ENCODE measurements at regions not wholly inside any gene's neighbourhood (a gene's known extent, or its start where the extent isn't known, plus 50 kb on each side); places are given as distances from the start of the nearest gene placed in this dataset.

DNA sequence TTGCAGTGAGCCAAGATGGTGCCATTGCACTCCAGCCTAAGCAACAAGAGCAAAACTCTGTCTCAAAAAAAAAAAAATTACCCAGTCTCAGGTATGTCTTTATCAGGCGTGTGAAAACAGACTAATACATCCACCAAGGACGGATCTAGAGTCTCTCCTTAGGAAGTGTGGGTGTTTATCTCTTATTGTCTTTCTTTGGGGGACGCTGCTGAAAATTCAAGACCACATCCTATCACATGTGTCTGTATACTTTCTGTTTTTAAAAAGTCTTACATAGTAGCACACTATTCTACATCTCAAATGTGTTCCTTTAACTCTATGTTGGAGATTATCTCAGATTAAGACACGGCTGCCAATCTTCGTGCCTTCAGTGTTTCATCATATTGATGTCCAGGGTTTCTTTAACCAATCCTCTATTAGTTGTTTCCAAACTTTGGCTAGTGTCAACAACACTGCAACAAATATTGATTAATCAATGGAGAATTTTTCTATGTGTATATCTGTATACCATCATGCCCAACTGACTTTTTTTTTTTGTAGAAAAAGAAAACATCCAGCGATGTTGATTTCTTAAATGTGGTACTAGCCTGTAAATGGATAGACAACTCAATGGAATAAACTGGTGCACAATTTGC lies 92.3 kb upstream of the KDM7A start:
- H2AFZ ChIP-seq (ENCODE audit: control insufficient read depth, low read depth, low read length) = no peak overlapping the region
- DNase-seq (ENCODE audit: low read depth, low spot score) (no peak), ATAC-seq (no peak), FAIRE-seq (no peak)
- WGBS (ENCODE audit: insufficient coverage, insufficient replicate concordance, low lambda C conversion rate, missing lambda C conversion rate) = 51% methylated on average over 6 of the region's 6 CpGs
- no peak overlapping the region for H3K9ac ChIP-seq (ENCODE audit: control insufficient read depth, insufficient read depth, low read length)
- H3K9me3 ChIP-seq (replicated peaks; ENCODE audit: control insufficient read depth, insufficient read depth, low read length) = no peaks in the 10 kb centered on the region
- no peak overlapping the region for H3K4me3 ChIP-seq
- in situ Hi-C loops (cut with MboI) = no loop called here
- ChIA-PET RAD21 (ENCODE audit: unreplicated experiment) (no interaction called here), SMC1A (ENCODE audit: uncharacterized antibody, unreplicated experiment) (no interaction called here), CTCF (no interaction called here), POLR2A (no interaction called here)
- H3K27ac ChIP-seq (ENCODE audit: control insufficient read depth, insufficient read depth) = no peak overlapping the region
- no peaks in the 10 kb centered on the region for H3K36me3 ChIP-seq (ENCODE audit: control insufficient read depth in 2 of 2, insufficient read depth in 2 of 2, low read length in 1 of 2)
- TF ChIP-seq RB1 (IDR thresholded peaks at IDR 0.05; ENCODE audit: borderline replicate concordance) (no peak), CBX5 (IDR thresholded peaks at IDR 0.05; ENCODE audit: low read depth) (no peak), CEBPB (IDR thresholded peaks at IDR 0.05; ENCODE audit: borderline replicate concordance in 1 of 2, low read depth in 2 of 2, low read length in 2 of 2) (no peak)
- TF ChIP-seq, protein P1, sequence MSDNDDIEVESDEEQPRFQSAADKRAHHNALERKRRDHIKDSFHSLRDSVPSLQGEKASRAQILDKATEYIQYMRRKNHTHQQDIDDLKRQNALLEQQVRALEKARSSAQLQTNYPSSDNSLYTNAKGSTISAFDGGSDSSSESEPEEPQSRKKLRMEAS (IDR thresholded peaks at IDR 0.05; ENCODE audit: low read depth, low read length) = no peak
- BruUV-seq (replicated peaks) = no TSS peak
- H3K4me1 ChIP-seq (ENCODE audit: control insufficient read depth, insufficient read depth, low read length) = no peaks in the 10 kb centered on the region
- H4K20me1 ChIP-seq (ENCODE audit: control insufficient read depth, insufficient read depth) = no peaks in the 10 kb centered on the region
- intact Hi-C loops (cut with micrococcal nuclease; ENCODE audit: unreplicated experiment) = no loop called here
- H3K4me2 ChIP-seq (ENCODE audit: control insufficient read depth, insufficient read depth) = no peak overlapping the region
- H3K79me2 ChIP-seq (ENCODE audit: control insufficient read depth, insufficient read depth, low read length) = no peaks in the 10 kb centered on the region
- H3K27me3 ChIP-seq (replicated peaks in 1 of 2; ENCODE audit: control insufficient read depth in 2 of 2, insufficient read depth in 2 of 2, low read length in 1 of 2) = no peaks in the 10 kb centered on the region

DNA sequence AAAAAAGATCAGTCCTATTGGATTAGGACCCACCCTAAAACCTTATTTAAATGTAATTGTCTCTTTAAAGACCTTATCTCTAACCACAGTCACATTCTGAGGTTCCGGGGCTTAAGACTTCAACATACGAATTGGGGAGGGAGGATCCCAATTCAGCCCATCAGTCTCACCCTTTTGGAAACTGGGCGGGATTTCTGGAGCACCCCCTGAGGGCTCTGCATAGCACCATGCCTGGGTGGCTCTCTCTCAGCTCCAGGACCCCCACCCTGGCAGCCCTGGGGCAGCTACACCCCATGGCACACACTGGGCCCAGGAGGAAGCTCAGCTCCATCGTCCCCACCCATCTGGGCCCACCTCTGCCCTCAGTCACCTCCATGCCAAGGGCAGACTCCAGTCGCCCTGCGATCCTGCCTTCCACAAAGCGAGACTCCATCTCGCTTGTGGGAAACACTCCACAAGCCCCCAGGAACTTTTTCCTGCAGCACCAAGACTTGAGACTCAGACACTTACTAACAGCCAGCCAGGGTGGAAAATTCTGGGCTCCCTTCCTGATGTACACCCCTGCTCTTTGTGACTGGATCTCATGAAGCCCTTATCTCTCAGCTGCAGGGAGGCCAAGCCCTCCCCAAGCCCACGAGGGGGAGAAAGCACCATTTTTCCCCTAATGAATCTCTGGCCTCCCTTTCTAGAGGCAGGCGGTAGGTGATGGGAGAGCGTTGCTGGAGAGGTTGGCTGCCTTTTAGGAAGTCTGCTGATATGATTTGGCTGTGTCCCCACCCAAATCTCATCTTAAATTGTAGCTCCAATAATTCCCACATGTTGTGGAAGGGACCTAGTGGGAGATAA lies 90.8 kb upstream of the KDM7A start:
- POLR2A ChIA-PET = no interaction called here
- H3K9me3 ChIP-seq (replicated peaks; ENCODE audit: control insufficient read depth, insufficient read depth, low read length) = no peaks in the 10 kb centered on the region
- no peak for ATAC-seq

More for the DNA sequence above, 90.8 kb upstream of the KDM7A start:
- RAD21 ChIA-PET (ENCODE audit: unreplicated experiment) = no interaction called here
- in situ Hi-C loops (cut with MboI) (no loop called here), intact Hi-C loops (cut with micrococcal nuclease; ENCODE audit: unreplicated experiment) (no loop called here)
- CTCF ChIA-PET = no interaction called here
- BruUV-seq (replicated peaks) = no TSS peak
- H3K36me3 ChIP-seq (ENCODE audit: control insufficient read depth in 2 of 2, insufficient read depth in 2 of 2, low read length in 1 of 2) = no peaks in the 10 kb centered on the region
- no peak overlapping the region for H2AFZ ChIP-seq (ENCODE audit: control insufficient read depth, low read depth, low read length)
- SMC1A ChIA-PET (ENCODE audit: uncharacterized antibody, unreplicated experiment) = interaction anchor here (0.6 kb wide), 1 partner anchor 105 kb away, joined by 4 read pairs; no protein-coding TSS in a partner anchor
- H3K9ac ChIP-seq (ENCODE audit: control insufficient read depth, insufficient read depth, low read length) = no peak overlapping the region
- no peaks in the 10 kb centered on the region for H4K20me1 ChIP-seq (ENCODE audit: control insufficient read depth, insufficient read depth)
- TF ChIP-seq CBFB (IDR thresholded peaks at IDR 0.05; ENCODE audit: low read depth) = no peak
- TF ChIP-seq KAT2A (conservative IDR thresholded peaks at IDR 0.05; ENCODE audit: control insufficient read depth, low read depth, low read length) = no peak
- TF ChIP-seq, protein P2, sequence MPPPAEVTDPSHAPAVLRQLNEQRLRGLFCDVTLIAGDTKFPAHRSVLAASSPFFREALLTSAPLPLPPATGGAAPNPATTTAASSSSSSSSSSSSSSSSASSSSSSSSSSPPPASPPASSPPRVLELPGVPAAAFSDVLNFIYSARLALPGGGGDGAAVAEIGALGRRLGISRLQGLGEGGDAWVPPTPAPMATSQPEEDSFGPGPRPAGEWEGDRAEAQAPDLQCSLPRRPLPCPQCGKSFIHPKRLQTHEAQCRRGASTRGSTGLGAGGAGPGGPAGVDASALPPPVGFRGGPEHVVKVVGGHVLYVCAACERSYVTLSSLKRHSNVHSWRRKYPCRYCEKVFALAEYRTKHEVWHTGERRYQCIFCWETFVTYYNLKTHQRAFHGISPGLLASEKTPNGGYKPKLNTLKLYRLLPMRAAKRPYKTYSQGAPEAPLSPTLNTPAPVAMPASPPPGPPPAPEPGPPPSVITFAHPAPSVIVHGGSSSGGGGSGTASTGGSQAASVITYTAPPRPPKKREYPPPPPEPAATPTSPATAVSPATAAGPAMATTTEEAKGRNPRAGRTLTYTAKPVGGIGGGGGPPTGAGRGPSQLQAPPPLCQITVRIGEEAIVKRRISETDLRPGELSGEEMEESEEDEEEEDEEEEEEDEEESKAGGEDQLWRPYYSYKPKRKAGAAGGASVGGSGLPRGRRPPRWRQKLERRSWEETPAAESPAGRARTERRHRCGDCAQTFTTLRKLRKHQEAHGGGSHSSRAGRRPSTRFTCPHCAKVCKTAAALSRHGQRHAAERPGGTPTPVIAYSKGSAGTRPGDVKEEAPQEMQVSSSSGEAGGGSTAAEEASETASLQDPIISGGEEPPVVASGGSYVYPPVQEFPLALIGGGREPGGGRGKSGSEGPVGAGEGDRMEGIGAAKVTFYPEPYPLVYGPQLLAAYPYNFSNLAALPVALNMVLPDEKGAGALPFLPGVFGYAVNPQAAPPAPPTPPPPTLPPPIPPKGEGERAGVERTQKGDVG (CRISPR knock-in tag; IDR thresholded peaks at IDR 0.05) = no peak
- no peak for TF ChIP-seq ZSCAN29 (IDR thresholded peaks at IDR 0.05)
- no peak for TF ChIP-seq DPF2 (IDR thresholded peaks at IDR 0.05)
- TF ChIP-seq PAX8 (IDR thresholded peaks at IDR 0.05) = no peak
- FAIRE-seq = no peak
- H3K4me3 ChIP-seq = no peak overlapping the region
- no peaks in the 10 kb centered on the region for H3K27me3 ChIP-seq (replicated peaks in 1 of 2; ENCODE audit: control insufficient read depth in 2 of 2, insufficient read depth in 2 of 2, low read length in 1 of 2)
- H3K27ac ChIP-seq (ENCODE audit: control insufficient read depth, insufficient read depth) = no peak overlapping the region
- 64% methylated on average over 11 of the region's 11 CpGs for WGBS (ENCODE audit: insufficient coverage, insufficient replicate concordance, low lambda C conversion rate, missing lambda C conversion rate)
- H3K4me2 ChIP-seq (ENCODE audit: control insufficient read depth, insufficient read depth) = no peak overlapping the region
- DNase-seq (ENCODE audit: low read depth, low spot score) = no peak
- no peaks in the 10 kb centered on the region for H3K79me2 ChIP-seq (ENCODE audit: control insufficient read depth, insufficient read depth, low read length)
- H3K4me1 ChIP-seq (ENCODE audit: control insufficient read depth, insufficient read depth, low read length) = no peaks in the 10 kb centered on the region

Data from GM12878 (cell line).